ENCODE measurements at regions not wholly inside any gene's neighbourhood (a gene's known extent, or its start where the extent isn't known, plus 50 kb on each side); places are given as distances from the start of the nearest gene placed in this dataset.

DNA sequence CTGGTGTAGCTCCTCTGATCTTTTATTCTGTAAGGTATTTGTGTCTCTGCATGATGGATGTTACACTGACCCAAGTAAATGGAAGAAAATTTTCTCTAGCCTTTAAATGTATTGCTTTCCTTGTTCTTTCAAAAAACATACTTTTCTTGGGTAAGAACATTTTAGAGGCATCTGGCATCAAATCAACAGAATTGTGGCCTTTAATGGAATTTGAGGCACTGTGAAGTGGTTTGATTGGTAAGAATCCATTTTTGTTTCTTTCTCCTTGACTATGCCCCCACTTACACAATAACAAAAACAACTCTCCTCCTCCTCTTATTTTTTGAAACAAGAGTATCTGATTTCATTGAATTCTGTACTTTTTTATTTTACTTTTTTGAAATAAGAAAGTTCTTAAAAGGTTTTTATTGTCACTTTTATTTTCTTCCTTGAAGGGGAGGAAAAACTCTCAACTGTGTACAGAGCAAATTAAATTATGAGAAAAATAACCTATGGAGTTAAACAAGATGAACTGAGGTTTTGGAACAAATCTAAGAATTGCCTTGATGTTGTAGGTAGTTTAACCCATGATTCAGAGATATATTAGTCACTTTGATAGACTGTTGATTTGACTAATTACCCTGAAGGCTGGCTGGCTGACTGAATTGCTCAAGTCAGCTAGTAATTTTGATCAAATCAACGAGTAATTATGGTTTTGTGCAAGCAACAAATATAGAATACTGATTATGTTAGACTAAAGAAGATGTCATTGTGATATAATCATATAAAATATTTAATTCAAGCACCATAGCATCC is 146.4 kb downstream of the FHIP1A start:
- no peak overlapping the region for H3K27ac ChIP-seq (ENCODE audit: low read depth, low read length)
- no peak overlapping the region for H3K4me2 ChIP-seq (ENCODE audit: low read depth, low read length, poor library complexity, severe bottlenecking)
- no peaks in the 10 kb centered on the region for H3K36me3 ChIP-seq (ENCODE audit: low read length)
- no peaks in the 10 kb centered on the region for H3K79me2 ChIP-seq (ENCODE audit: insufficient read depth, low read length)
- H3K9me3 ChIP-seq (ENCODE audit: insufficient read depth, low read length) = no peaks in the 10 kb centered on the region
- no peak overlapping the region for H3K9ac ChIP-seq (ENCODE audit: low read length)
- H3F3A ChIP-seq (ENCODE audit: insufficient read depth) = no peaks in the 10 kb centered on the region
- H2AFZ ChIP-seq (ENCODE audit: low read depth, low read length, severe bottlenecking) = no peak overlapping the region
- no peaks in the 10 kb centered on the region for H4K20me1 ChIP-seq (ENCODE audit: low read depth, low read length)
- no peaks in the 10 kb centered on the region for H3K9me2 ChIP-seq (replicated peaks; ENCODE audit: insufficient read depth, low read length)
- H3K4me3 ChIP-seq (ENCODE audit: insufficient read depth, low read length, poor library complexity, severe bottlenecking) = no peak overlapping the region
- TF ChIP-seq, protein P1, sequence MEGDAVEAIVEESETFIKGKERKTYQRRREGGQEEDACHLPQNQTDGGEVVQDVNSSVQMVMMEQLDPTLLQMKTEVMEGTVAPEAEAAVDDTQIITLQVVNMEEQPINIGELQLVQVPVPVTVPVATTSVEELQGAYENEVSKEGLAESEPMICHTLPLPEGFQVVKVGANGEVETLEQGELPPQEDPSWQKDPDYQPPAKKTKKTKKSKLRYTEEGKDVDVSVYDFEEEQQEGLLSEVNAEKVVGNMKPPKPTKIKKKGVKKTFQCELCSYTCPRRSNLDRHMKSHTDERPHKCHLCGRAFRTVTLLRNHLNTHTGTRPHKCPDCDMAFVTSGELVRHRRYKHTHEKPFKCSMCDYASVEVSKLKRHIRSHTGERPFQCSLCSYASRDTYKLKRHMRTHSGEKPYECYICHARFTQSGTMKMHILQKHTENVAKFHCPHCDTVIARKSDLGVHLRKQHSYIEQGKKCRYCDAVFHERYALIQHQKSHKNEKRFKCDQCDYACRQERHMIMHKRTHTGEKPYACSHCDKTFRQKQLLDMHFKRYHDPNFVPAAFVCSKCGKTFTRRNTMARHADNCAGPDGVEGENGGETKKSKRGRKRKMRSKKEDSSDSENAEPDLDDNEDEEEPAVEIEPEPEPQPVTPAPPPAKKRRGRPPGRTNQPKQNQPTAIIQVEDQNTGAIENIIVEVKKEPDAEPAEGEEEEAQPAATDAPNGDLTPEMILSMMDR (IDR thresholded peaks at IDR 0.05; ENCODE audit: insufficient read depth, low read length, poor library complexity, severe bottlenecking) = no peak
- no peak for TF ChIP-seq EZH2phosphoT487 (conservative IDR thresholded peaks at IDR 0.05; ENCODE audit: low read length)
- no peaks in the 10 kb centered on the region for H3K27me3 ChIP-seq (ENCODE audit: low read length)

DNA sequence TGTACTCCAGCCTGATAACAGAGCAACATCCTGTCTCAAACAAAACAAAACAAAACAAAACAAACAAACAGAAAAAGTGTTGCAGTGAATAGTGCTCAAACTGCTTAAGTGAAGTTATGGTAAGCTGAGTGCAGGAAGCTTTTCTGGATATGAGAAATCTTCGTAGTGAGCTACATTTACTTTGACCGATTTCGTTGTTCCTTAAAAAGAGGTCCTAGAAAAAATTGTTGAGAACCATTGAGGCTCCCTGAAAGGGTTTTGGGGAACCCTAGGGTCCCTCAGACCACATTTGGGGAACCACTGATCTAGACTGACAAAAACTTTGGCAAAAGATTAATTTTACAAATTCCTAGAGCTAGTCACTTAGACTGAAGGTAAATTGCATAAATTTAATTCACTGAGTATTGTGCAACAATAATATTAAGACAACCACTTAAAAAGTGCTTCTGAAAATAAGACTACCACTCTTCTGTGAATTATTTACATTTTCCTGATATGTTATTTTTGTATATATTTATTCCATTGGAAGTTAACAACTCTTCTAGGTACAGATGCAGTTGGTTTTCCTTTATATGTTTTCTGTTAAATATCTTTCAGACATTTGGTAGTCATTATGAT is 149.6 kb downstream of the FHIP1A start:
- H3K27ac ChIP-seq (ENCODE audit: low read depth, low read length) = no peak overlapping the region
- no peaks in the 10 kb centered on the region for H4K20me1 ChIP-seq (ENCODE audit: low read depth, low read length)
- H3K9me3 ChIP-seq (ENCODE audit: insufficient read depth, low read length) = no peaks in the 10 kb centered on the region
- H3K79me2 ChIP-seq (ENCODE audit: insufficient read depth, low read length) = no peaks in the 10 kb centered on the region
- no peak for TF ChIP-seq EZH2phosphoT487 (conservative IDR thresholded peaks at IDR 0.05; ENCODE audit: low read length)
- TF ChIP-seq, protein P1 (IDR thresholded peaks at IDR 0.05; ENCODE audit: insufficient read depth, low read length, poor library complexity, severe bottlenecking) = no peak
- H3K36me3 ChIP-seq (ENCODE audit: low read length) = no peaks in the 10 kb centered on the region
- H3K9ac ChIP-seq (ENCODE audit: low read length) = no peak overlapping the region
- no peak overlapping the region for H3K4me2 ChIP-seq (ENCODE audit: low read depth, low read length, poor library complexity, severe bottlenecking)
- H3K27me3 ChIP-seq (ENCODE audit: low read length) = no peaks in the 10 kb centered on the region
- no peaks in the 10 kb centered on the region for H3F3A ChIP-seq (ENCODE audit: insufficient read depth)
- no peak overlapping the region for H3K4me3 ChIP-seq (ENCODE audit: insufficient read depth, low read length, poor library complexity, severe bottlenecking)
- H2AFZ ChIP-seq (ENCODE audit: low read depth, low read length, severe bottlenecking) = no peak overlapping the region
- no peaks in the 10 kb centered on the region for H3K9me2 ChIP-seq (replicated peaks; ENCODE audit: insufficient read depth, low read length)

DNA sequence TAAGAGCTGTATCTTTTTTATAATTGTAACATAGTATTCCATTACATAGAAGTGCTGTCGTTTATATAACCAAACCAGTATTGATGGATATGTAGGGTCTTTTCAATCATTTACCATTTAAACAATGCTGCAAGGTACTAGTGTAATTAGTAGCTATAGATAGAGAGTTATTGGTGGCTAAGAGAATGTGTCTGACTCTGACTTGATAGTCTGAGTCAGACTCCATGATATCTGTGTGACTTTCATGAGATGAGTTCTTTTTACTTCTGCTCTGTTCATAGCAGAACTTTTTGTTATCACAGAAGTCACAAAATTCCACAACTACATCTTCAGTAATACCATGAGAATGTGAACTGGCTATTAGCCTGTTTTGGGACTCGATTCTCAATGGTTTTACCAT is 150.6 kb downstream of the FHIP1A start:
- H4K20me1 ChIP-seq (ENCODE audit: low read depth, low read length) = no peaks in the 10 kb centered on the region
- TF ChIP-seq, protein P1 (IDR thresholded peaks at IDR 0.05; ENCODE audit: insufficient read depth, low read length, poor library complexity, severe bottlenecking) = no peak
- TF ChIP-seq EZH2phosphoT487 (conservative IDR thresholded peaks at IDR 0.05; ENCODE audit: low read length) = no peak
- H3K79me2 ChIP-seq (ENCODE audit: insufficient read depth, low read length) = no peaks in the 10 kb centered on the region
- no peaks in the 10 kb centered on the region for H3K9me2 ChIP-seq (replicated peaks; ENCODE audit: insufficient read depth, low read length)
- no peaks in the 10 kb centered on the region for H3K9me3 ChIP-seq (ENCODE audit: insufficient read depth, low read length)
- H3F3A ChIP-seq (ENCODE audit: insufficient read depth) = no peaks in the 10 kb centered on the region
- no peak overlapping the region for H3K4me3 ChIP-seq (ENCODE audit: insufficient read depth, low read length, poor library complexity, severe bottlenecking)
- H3K9ac ChIP-seq (ENCODE audit: low read length) = no peak overlapping the region
- H3K27ac ChIP-seq (ENCODE audit: low read depth, low read length) = no peak overlapping the region
- no peaks in the 10 kb centered on the region for H3K36me3 ChIP-seq (ENCODE audit: low read length)
- H3K27me3 ChIP-seq (ENCODE audit: low read length) = no peaks in the 10 kb centered on the region
- no peak overlapping the region for H3K4me2 ChIP-seq (ENCODE audit: low read depth, low read length, poor library complexity, severe bottlenecking)
- no peak overlapping the region for H2AFZ ChIP-seq (ENCODE audit: low read depth, low read length, severe bottlenecking)

Measured in SU-DHL-6 (cell line).